Endothelial cell of umbilical vein (primary cell): ENCODE measurements at regions not wholly inside any gene's neighbourhood (a gene's known extent, or its start where the extent isn't known, plus 50 kb on each side); places are given as distances from the start of the nearest gene placed in this dataset.
A peak's percentile ranks its signal among the peaks of the same experiment; 100 is the strongest.

ENCODE experiments used
- BruUV-seq: library from RNA; stranded (reverse); fragments of 400-500 nt; replicated peaks from 2 replicates; lab custom pipeline; 2021; lab: Mats Ljungman, UMichigan
- CTCF ChIA-PET: fragments of 300-600, 350-600 bp; sonication (Branson Sonifier 250); formaldehyde crosslinking; loops from one replicate; lab custom pipeline; 2021; ENCODE audit warnings: antibody characterized with exemption, inconsistent platforms; lab: Charles Lee
- POLR2A ChIA-PET: fragments of 300-600, 350-600 bp; sonication (Branson Sonifier 250); formaldehyde crosslinking; loops from one replicate; lab custom pipeline; 2021; ENCODE audit warnings: antibody characterized with exemption, inconsistent platforms; lab: Charles Lee
- DNase-seq: peaks from one replicate; pipeline ENCODE4 v3.0.0-alpha.2; 2011; ENCODE audit warnings: low read depth, low spot score
- FAIRE-seq: peaks from 2 replicates; lab custom pipeline; 2011; peaks lifted over from hg19 to GRCh38; lab: Jason Lieb, UNC
- H2AFZ ChIP-seq: 2 replicates; pipeline ENCODE4 v1.6.0; 2012; ENCODE audit warnings: low read depth, low read length, control low read depth, inconsistent platforms
- H3K27ac ChIP-seq: 2 replicates; pipeline ENCODE4 v1.5.1; 2011; ENCODE audit warnings: low read depth, mild to moderate bottlenecking, control low read depth, low read length, moderate library complexity; ENCODE audit not compliant: insufficient read depth
- H3K27me3 ChIP-seq, 2 experiments: 2 replicates each; pipeline versions ENCODE4 v1.6.0 to v1.6.1; 2011; ENCODE audit warnings: low read length in 2 of 2, mixed read lengths in 1 of 2; ENCODE audit not compliant: control insufficient read depth in 2 of 2, insufficient read depth in 2 of 2
- H3K36me3 ChIP-seq, 2 experiments: 2 replicates in 1 of 2; 3 replicates in 1 of 2; pipeline ENCODE4 v1.5.1; 2011; ENCODE audit warnings: low read length in 2 of 2, mild to moderate bottlenecking in 1 of 2, moderate library complexity in 1 of 2; ENCODE audit not compliant: control insufficient read depth in 2 of 2, insufficient read depth in 2 of 2; ENCODE audit errors: extremely low read depth in 1 of 2
- H3K4me1 ChIP-seq: 3 replicates; pipeline ENCODE4 v1.5.1; 2011; ENCODE audit warnings: mild to moderate bottlenecking, low read length; ENCODE audit not compliant: control insufficient read depth, insufficient read depth; ENCODE audit errors: extremely low read depth
- H3K4me2 ChIP-seq: 2 replicates; pipeline ENCODE4 v1.6.1; 2011; ENCODE audit warnings: low read length, control low read depth, mixed read lengths; ENCODE audit not compliant: insufficient read depth
- H3K4me3 ChIP-seq, 3 experiments: fragments of 200-600 bp in 1 of 3; sonication (generic), shearing (Covaris generic) in 1 of 3; replicated peaks in 1 of 3; 2 replicates each; pipeline ENCODE4 v1.5.1; 2011 to 2016; ENCODE audit warnings: control low read depth in 3 of 3, low read length in 3 of 3, mild to moderate bottlenecking in 2 of 3, inconsistent platforms in 1 of 3, low read depth in 1 of 3, moderate library complexity in 1 of 3; ENCODE audit not compliant: insufficient read depth in 1 of 3
- H3K79me2 ChIP-seq: 2 replicates; pipeline ENCODE4 v1.6.0; 2012; ENCODE audit warnings: low read length, inconsistent platforms; ENCODE audit not compliant: control insufficient read depth, insufficient read depth
- H3K9ac ChIP-seq: replicated peaks from 2 replicates; pipeline ENCODE3; 2011; ENCODE audit warnings: low read length, control low read depth; ENCODE audit not compliant: insufficient read depth; ENCODE audit errors: extremely low read depth
- H3K9me1 ChIP-seq: replicated peaks from 3 replicates; pipeline ENCODE4 v1.6.0; 2011; ENCODE audit warnings: mild to moderate bottlenecking, low read length; ENCODE audit not compliant: control insufficient read depth, insufficient read depth; ENCODE audit errors: extremely low read depth
- H3K9me3 ChIP-seq: replicated peaks from 2 replicates; pipeline ENCODE4 v1.5.1; 2012; ENCODE audit warnings: low read length, inconsistent platforms; ENCODE audit not compliant: control insufficient read depth, insufficient read depth
- H4K20me1 ChIP-seq: replicated peaks from 2 replicates; pipeline ENCODE3; 2011; ENCODE audit warnings: mild to moderate bottlenecking, low read length; ENCODE audit not compliant: control insufficient read depth, insufficient read depth; ENCODE audit errors: extremely low read depth
- CTCF ChIP-seq, 2 donors: IDR thresholded peaks; 1 replicate in 1 of 2; 2 replicates in 1 of 2; pipeline ENCODE4 v1.5.1; 2011; ENCODE audit warnings: low read length in 2 of 2, mild to moderate bottlenecking in 2 of 2, moderate library complexity in 2 of 2, control low read depth in 1 of 2, inconsistent platforms in 1 of 2, low read depth in 1 of 2; ENCODE audit not compliant: insufficient read depth in 1 of 2; ENCODE audit errors: extremely low read depth in 1 of 2
- EZH2 ChIP-seq: IDR thresholded peaks from 2 replicates; pipeline ENCODE4 v1.6.1; 2012; ENCODE audit warnings: borderline replicate concordance, low read depth, mild to moderate bottlenecking, moderate library complexity, low read length, inconsistent platforms; ENCODE audit not compliant: severe bottlenecking
- FOS ChIP-seq: IDR thresholded peaks from 2 replicates; pipeline ENCODE4 v1.6.1; 2011; ENCODE audit warnings: mild to moderate bottlenecking, low read length, moderate library complexity, borderline replicate concordance; ENCODE audit not compliant: insufficient read depth
- GATA2 ChIP-seq: IDR thresholded peaks from 2 replicates; pipeline ENCODE4 v1.7.0; 2011; ENCODE audit warnings: low read depth, mild to moderate bottlenecking, moderate library complexity, mixed read lengths, low read length; ENCODE audit not compliant: insufficient read length, insufficient read depth
- JUN ChIP-seq: IDR thresholded peaks from 2 replicates; pipeline ENCODE4 v1.6.1; 2011; ENCODE audit warnings: borderline replicate concordance, low read depth; ENCODE audit not compliant: insufficient read length, insufficient read depth
- MAX ChIP-seq: IDR thresholded peaks from 2 replicates; pipeline ENCODE4 v1.6.1; 2011; ENCODE audit not compliant: insufficient read depth, insufficient read length
- MYC ChIP-seq: IDR thresholded peaks from one replicate; pipeline ENCODE4 v1.6.1; 2011; ENCODE audit warnings: mild to moderate bottlenecking, low read depth, low read length
- POLR2A ChIP-seq: IDR thresholded peaks from 2 replicates; pipeline ENCODE4 v1.6.1; 2012; ENCODE audit warnings: low read depth, mild to moderate bottlenecking, control low read depth, low read length
- POLR2AphosphoS5 ChIP-seq: IDR thresholded peaks from 2 replicates; pipeline ENCODE4 v1.6.1; 2012; ENCODE audit warnings: low read depth, mild to moderate bottlenecking, control low read depth, low read length, moderate library complexity; ENCODE audit not compliant: insufficient read depth
- dilution Hi-C: fragments of 300-500 bp; cut with MboI; formaldehyde crosslinking; loops from one replicate; pipeline ENCODE4 v1.15.0; 2019; ENCODE audit warnings: low sequenced_read_pairs; ENCODE audit not compliant: extremely low pct_ligation_motif_present
- intact Hi-C: fragments of 100-400 bp; cut with micrococcal nuclease; formaldehyde crosslinking; loops from one replicate; pipeline ENCODE4 v1.10.0; 2022

- BruUV-seq, result no TSS peak
- dilution Hi-C loops, result no loop called here
- intact Hi-C loops, result no loop called here
- FAIRE-seq (no peak), DNase-seq (peak; percentile 35)
- TF ChIP-seq CTCF (IDR thresholded peaks at IDR 0.05; ENCODE audit: extremely low read depth in 1 of 2, insufficient read depth in 1 of 2, low read depth in 1 of 2, low read length in 2 of 2) (no peak), FOS (peak; percentile 63), MYC (no peak), GATA2 (peak; percentile 12), POLR2A (no peak)
- Histone ChIP-seq H3K9me3 (no peaks in the 10 kb centered on the region), H3K9ac (no peak overlapping the region), H3K4me2 (no peak overlapping the region), H3K4me1 (peaks cover 27% of the 10 kb centered on the region), H2AFZ (no peak overlapping the region), H3K79me2 (no peaks in the 10 kb centered on the region), H3K27me3 (no peaks in the 10 kb centered on the region), H3K27ac (no peak overlapping the region), H3K36me3 (no peaks in the 10 kb centered on the region), H3K4me3 (no peak overlapping the region), H3K9me1 (no peaks in the 10 kb centered on the region), H4K20me1 (no peaks in the 10 kb centered on the region)
- CTCF ChIA-PET, result no interaction called here
- POLR2A ChIA-PET, result no interaction called here
Measured at GRCh38 chr6:15876406-15876805, 213.6 kb upstream of the DTNBP1 start.

- no peak for TF ChIP-seq POLR2AphosphoS5
- no peak for TF ChIP-seq FOS
- TF ChIP-seq EZH2, result no peak
- no peak for TF ChIP-seq MAX
- no peak for TF ChIP-seq MYC
- no peak for TF ChIP-seq GATA2
- no peak for TF ChIP-seq CTCF (IDR thresholded peaks at IDR 0.05; ENCODE audit: extremely low read depth in 1 of 2, insufficient read depth in 1 of 2, low read depth in 1 of 2, low read length in 2 of 2)
- TF ChIP-seq JUN, result no peak
- TF ChIP-seq POLR2A, result no peak
- Histone ChIP-seq H4K20me1 (no peaks in the 10 kb centered on the region), H3K9me1 (no peaks in the 10 kb centered on the region), H3K79me2 (no peaks in the 10 kb centered on the region), H3K4me2 (no peak overlapping the region), H3K4me1 (peaks cover 34% of the 10 kb centered on the region), H3K4me3 (no peak overlapping the region), H2AFZ (no peak overlapping the region), H3K27ac (no peak overlapping the region), H3K9ac (no peak overlapping the region), H3K9me3 (no peaks in the 10 kb centered on the region), H3K36me3 (no peaks in the 10 kb centered on the region), H3K27me3 (no peaks in the 10 kb centered on the region)
- ChIA-PET POLR2A (no interaction called here), CTCF (no interaction called here)
- no peak for FAIRE-seq
- BruUV-seq, result no TSS peak
- intact Hi-C loops, result no loop called here
- dilution Hi-C loops, result no loop called here
- DNase-seq, result no peak
Measured at GRCh38 chr6:15875797-15876196, 213.0 kb upstream of the DTNBP1 start.
